ENCODE measurements at regions not wholly inside any gene's neighbourhood (a gene's known extent, or its start where the extent isn't known, plus 50 kb on each side); places are given as distances from the start of the nearest gene placed in this dataset.
A peak's percentile ranks its signal among the peaks of the same experiment; 100 is the strongest.
"Not testable (repeated sequence)": the region's sequence is repeated elsewhere in the genome, so short reads cannot be mapped to it uniquely, and the experiment has no call there.

GRCh38 chr13:97875911-97876310, 77.6 kb upstream of the IPO5 start:
- DNase-seq (ENCODE audit: low read depth), result no peak

- no peak for DNase-seq (ENCODE audit: low read depth)
Observed at GRCh38 chr13:97878431-97879375, 74.8 kb upstream of the IPO5 start.

DNA sequence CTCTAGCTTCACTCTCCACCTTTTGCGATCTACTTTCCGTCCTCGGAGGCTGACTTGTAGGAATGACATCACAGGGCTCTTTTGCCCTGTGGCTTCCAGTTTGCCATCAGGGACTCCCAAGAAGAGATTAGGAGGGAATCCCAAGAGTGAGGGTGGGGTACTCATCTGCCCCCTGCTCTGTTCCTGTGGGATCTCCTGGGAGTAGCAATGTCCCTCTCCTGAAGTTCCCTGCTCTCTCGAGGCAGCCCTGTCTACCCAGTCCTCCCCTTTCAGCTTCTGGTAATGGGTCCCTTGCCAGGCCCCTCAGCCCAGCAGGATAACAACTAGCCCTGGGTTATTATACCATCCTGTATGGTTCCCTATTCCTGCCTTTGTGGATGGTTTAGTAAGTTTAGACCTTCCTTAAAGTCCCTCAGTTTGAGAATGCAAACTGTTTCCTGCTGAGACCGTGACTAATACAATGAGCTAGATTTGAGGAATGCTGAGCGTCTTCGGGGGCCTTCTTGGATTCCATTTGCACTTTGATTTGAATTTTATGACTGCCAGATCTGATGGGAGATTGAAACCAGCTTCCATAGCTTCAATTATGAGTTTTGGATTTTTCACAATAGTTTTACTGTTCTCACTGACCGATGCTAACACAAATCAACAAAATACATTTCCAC, 73.7 kb upstream of the IPO5 start:
- DNase-seq (ENCODE audit: low read depth), result peak; percentile 76

DNA sequence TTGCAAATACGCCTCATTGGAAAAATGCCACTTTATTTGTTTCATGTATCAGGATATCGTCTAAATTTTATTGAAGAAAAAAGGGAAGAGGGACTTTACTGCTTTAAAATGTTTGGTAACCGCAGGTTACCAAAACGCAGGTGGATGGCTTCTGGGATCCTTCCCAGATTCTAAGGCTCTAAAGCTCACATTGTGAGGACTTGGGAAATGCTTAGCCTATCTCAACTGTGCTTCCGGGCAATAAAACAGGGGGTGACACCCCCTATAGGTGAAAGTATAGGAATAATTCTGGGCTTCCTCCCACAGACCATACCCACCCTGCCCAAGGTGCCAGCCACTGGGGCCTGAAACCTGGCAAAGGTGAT, 73.2 kb upstream of the IPO5 start:
- no peak for DNase-seq (ENCODE audit: low read depth)

- DNase-seq (ENCODE audit: low read depth), result no peak
Observed at GRCh38 chr13:97881556-97881955, 71.9 kb upstream of the IPO5 start.

- DNase-seq (ENCODE audit: low read depth), result no peak
Observed at GRCh38 chr13:97883396-97883795, 70.1 kb upstream of the IPO5 start.

DNA sequence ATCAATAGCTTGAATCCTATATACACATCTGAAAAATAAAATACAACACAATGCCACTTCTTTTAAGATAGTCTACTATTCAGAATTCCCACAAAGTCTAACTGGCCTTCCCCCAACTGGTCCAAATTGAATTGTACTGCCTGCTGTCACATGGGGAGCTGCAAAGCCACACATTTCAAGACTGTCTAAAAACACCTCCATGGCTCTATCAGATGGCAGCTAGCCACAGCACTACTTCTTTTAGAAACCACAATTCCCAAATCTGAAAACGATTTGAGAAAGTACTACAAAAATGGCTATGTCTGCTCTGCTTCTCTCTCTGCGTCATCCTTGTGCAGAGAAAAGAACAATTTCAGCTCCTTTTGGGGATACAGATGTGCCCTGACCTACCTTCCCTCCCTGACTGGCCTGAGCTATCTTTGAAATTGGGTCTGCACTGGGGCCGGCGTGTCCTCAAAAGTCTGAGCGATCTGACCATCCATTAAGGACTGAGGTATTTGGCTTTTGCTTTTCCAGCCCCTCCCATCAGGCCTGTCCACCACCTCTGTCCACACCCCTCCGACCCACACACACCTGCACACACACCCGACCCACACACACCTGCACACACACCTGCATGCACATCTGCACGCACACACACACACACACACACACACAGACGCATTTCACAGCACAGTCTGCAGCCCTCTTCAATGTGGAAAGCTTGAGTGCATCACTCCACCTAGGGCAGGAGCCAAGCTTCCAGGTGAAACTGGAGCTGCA, 68.6 kb upstream of the IPO5 start:
- DNase-seq (ENCODE audit: low read depth), result no peak

GRCh38 chr13:97885641-97886040, 67.8 kb upstream of the IPO5 start:
- no peak for DNase-seq (ENCODE audit: low read depth)

GRCh38 chr13:97889803-97890202, 63.7 kb upstream of the IPO5 start:
- DNase-seq (ENCODE audit: low read depth), result no peak

GRCh38 chr13:97890573-97890972, 62.9 kb upstream of the IPO5 start:
- DNase-seq (ENCODE audit: low read depth), result no peak

GRCh38 chr13:97891964-97892363, 61.5 kb upstream of the IPO5 start:
- not testable (repeated sequence) for DNase-seq (ENCODE audit: low read depth)

GRCh38 chr13:97892717-97893116, 60.8 kb upstream of the IPO5 start:
- no peak for DNase-seq (ENCODE audit: low read depth)

- DNase-seq (ENCODE audit: low read depth), result no peak
Observed at GRCh38 chr13:97895383-97895782, 58.1 kb upstream of the IPO5 start.

DNA sequence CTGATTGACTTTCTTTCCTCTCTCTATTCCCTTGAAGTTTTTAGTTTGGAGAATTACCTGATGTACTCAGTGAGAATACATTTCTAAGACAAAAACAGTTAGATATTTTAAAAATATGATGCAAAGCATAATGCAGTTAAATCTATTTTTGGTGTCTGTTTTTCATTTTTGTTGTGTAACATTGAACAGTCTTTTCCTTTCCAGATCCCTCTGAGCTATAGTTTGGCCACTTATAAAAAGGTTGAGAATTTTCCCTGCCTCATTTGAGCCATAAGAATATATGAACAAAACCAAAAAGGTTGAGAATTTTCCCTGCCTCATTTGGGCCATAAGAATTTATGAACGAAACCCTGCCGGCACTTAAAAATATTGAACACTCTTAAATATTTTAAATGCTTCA, 57.0 kb upstream of the IPO5 start:
- no peak for DNase-seq (ENCODE audit: low read depth)

DNA sequence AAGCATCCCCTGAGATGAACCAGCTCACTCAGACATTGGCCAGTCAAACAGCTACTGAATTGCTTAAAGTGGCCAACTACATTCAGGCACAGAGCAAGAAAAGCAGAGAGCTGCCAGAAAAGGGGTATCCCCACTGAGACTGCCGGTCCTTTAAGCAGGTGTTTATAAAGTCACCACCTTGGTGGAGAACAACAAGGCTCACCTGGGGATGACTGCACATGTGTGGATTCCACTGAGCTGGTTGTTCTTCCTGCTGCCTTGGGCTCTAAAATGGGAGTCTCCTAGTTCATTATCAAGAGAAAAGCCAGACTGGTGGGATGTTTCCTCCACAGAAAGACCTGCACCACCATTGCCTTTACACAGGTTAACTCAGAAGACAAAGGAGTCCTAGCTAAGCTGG, 51.8 kb upstream of the IPO5 start:
- no peak for DNase-seq (ENCODE audit: low read depth)
